WTC11 (cell line): ENCODE measurements at regions not wholly inside any gene's neighbourhood (a gene's known extent, or its start where the extent isn't known, plus 50 kb on each side); places are given as distances from the start of the nearest gene placed in this dataset.
"Not testable (repeated sequence)": the region's sequence is repeated elsewhere in the genome, so short reads cannot be mapped to it uniquely, and the experiment has no call there.

Experiments used
- ETV6 ChIP-seq: sonication (generic); formaldehyde crosslinking; IDR thresholded peaks from 2 replicates; pipeline ENCODE4 v1.8.1; 2022; ENCODE audit warnings: mild to moderate bottlenecking, missing genetic modification reagents
- TF ChIP-seq, protein P1 (sequence below): fragments of 200-600 bp; IDR thresholded peaks from 2 replicates; pipeline ENCODE4 v1.8.0; 2022; ENCODE audit warnings: antibody characterized with exemption

DNA sequence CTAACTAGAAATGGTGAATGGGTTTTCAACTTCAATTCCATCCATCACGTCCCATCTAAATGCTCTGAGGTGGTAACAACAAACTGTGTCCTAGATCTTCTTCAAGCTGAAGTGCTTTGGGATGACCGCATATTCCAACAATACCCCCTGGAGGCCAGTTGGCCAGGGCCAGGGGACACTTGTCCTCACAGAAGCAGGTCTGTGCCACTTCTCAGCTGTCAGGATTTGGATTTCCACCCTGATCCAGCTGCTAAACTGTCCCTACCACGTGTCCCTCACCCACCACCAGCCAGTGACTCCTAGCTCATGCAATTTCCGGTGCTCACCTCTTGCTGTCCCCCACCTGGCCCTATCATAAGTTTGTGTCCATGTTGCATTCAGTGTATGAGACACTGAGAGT lies 633.0 kb downstream of the PRIM2 start:
- TF ChIP-seq, protein P1, sequence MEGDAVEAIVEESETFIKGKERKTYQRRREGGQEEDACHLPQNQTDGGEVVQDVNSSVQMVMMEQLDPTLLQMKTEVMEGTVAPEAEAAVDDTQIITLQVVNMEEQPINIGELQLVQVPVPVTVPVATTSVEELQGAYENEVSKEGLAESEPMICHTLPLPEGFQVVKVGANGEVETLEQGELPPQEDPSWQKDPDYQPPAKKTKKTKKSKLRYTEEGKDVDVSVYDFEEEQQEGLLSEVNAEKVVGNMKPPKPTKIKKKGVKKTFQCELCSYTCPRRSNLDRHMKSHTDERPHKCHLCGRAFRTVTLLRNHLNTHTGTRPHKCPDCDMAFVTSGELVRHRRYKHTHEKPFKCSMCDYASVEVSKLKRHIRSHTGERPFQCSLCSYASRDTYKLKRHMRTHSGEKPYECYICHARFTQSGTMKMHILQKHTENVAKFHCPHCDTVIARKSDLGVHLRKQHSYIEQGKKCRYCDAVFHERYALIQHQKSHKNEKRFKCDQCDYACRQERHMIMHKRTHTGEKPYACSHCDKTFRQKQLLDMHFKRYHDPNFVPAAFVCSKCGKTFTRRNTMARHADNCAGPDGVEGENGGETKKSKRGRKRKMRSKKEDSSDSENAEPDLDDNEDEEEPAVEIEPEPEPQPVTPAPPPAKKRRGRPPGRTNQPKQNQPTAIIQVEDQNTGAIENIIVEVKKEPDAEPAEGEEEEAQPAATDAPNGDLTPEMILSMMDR, result not testable (repeated sequence)
- not testable (repeated sequence) for TF ChIP-seq ETV6
